ENCODE measurements at regions not wholly inside any gene's neighbourhood (a gene's known extent, or its start where the extent isn't known, plus 50 kb on each side); places are given as distances from the start of the nearest gene placed in this dataset.
"Not testable (repeated sequence)": the region's sequence is repeated elsewhere in the genome, so short reads cannot be mapped to it uniquely, and the experiment has no call there.

- FAIRE-seq: no peak
These were observed 314.2 kb downstream of the PID1 start for GRCh38 chr2:228956701-228957474.

DNA sequence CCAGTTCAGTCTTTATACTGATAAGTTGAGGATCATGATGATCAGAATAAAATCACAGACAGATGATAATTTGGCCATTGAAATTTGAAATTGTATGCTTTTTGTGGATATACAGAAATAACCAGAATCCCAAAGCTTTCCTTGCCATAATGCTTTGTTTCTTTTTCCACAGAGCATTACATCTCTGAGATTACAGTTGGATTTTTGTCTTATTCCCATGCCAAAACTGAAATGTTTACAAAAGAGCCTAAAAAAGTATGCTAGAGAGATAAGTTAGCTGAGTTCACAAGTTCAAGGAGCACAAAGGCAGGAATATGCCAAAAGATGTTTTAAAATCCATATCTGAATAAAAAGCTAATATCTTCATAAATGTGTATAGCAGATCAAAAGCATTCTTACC is 321.3 kb downstream of the PID1 start:
- FAIRE-seq: no peak

GRCh38 chr2:228945710-228946109 is 325.4 kb downstream of the PID1 start:
- no peak for FAIRE-seq

DNA sequence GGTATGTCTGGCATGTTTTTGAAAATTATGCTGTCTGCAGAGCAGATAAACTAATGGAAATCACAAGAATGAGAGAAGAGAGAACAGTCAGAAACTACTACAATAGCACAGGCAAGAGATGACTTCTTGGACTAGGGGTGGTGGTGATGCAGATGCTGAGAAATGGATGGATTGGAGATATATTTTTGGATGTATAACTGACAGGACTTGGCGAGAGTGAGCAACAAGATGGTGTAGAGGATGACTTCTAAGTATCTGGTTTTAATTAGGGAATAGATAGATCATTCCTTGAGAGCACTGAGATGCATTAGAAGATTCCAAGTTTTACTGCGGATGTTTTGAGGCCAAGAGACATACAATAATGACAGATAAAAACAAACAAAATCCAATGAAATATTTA is 328.2 kb downstream of the PID1 start:
- FAIRE-seq: no peak

DNA sequence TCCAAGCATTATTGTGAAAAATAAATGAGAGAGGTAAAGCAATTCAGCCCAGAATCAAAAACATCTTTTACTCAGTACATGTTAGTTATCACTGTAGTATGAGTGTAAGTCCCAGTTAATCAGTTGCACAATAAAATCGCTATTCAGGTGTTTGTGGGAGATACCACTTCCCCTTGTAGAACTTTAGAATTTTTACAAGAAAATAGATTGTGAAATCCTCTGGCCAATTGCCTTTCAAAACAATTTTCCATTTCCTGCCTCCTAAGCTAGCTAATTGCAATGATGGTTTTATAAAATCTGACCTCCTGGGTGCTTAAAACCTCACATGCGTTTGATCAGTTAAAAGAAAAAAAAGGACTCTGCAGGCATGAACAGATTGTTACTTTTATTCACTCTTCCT is 332.5 kb downstream of the PID1 start:
- FAIRE-seq: no peak

- no peak for FAIRE-seq
These were observed 343.8 kb downstream of the PID1 start for GRCh38 chr2:228927028-228928010.

DNA sequence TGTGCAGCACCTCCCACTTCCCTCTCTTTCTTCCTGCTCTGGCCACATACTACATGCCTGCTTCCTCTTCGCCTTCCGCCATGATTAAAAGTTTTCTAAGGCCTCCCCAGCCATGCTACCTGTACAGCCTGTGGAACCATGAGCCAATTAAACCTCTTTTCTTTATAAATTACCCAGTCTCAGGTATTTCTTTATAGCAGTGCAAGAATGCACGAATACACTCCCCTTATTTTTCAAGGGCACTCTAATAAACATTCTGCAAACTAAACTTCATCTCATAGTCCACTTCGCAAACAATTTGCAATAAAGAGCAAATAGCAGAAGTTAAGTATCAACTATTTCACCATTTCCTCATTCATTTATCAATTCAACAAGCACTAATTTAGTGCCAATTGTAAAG is 351.3 kb downstream of the PID1 start:
- no peak for FAIRE-seq

DNA sequence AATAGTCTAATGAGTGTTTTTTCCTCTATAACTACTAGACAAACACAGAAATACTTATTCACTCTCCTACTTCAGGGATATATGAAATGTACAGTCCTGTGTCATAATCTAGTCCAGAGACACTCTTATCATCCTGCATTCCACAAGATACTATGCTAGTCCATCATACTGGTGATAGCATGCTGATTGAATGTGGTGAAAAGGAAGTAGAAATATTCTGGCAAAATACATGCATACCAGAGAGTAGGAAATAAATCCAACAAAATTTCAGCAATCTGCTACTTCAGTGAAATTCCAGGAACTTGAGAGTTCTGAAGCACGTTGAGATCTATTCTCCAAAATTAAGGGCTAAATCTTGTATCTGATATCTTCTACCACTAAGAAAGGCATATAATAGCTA is 353.9 kb downstream of the PID1 start:
- no peak for FAIRE-seq

GRCh38 chr2:228916416-228917090 is 354.5 kb downstream of the PID1 start:
- FAIRE-seq: no peak

- no peak for FAIRE-seq
These were observed 357.9 kb downstream of the PID1 start for GRCh38 chr2:228913176-228913575.

DNA sequence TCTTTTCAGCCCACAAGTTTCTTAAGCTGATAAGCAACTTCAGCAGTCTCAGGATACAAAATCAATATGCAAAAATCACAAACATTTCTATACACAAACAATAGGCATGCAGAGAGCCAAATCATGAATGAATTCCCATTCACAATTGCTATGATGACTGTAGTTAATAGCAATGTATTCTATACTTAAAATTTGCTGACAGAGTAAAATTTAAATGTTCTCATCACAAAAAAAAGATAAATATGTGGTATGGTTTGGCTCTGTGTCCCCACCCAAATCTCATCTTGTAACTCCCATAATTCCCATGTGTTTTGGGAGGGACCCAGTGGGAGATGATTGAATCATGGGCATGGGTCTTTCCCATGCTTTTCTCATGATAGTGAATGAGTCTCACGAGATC is 360.2 kb downstream of the PID1 start:
- not testable (repeated sequence) for FAIRE-seq

DNA sequence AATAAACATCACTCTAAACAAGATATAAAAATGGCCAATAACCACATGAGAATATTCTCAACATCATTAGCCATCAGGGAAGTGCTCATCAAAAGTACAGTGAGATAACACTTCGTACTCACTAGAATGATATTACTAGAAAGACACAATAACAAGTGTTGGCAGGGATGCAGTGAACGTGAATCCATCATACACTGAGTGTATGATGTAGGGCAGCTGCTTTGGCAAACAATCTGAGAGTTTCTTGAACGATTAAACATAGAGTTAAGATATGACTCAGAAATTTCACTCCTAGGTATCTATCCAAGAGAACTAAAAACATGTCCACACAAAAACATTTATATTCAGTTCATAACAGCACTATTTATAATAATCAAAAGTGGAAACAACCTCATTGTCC is 368.9 kb downstream of the PID1 start:
- no peak for FAIRE-seq

DNA sequence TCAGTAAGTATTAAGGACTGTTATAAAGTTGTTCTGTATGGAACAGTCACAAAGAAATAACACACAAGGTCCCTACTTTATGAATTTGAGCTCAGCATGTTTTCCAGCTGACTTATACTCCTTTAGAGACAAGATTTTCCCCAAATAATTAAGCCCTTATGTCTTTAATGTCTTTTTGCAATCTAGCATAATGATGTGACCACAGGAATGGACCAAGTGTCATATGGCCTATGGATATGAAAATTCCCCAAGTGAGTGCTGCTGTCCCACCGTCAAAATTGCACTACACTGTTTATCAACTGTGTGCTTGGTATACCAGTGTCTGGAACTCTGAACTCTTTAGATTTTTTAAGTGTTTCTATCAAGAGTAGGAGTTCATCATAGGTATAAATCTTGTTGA is 369.6 kb downstream of the PID1 start:
- no peak for FAIRE-seq

DNA sequence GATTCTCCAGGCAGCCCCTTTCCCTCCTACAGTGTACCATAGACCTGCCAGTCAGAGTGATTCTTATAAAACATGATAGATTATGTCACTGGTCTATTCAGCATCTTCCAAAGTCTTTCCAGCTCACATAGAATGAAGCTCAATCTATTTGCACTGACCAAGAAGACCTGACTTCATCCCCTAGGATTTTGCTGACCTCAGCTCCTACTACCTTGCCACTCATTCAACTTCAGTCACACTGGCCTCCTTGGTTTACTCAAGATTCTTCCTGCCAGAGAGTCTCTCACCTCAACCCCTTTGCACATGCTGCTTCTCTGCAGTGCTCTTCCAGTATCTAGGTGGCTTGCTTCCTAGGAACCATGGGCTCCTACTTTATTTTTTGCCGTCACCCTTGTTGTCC is 392.9 kb downstream of the PID1 start:
- no peak for FAIRE-seq

DNA sequence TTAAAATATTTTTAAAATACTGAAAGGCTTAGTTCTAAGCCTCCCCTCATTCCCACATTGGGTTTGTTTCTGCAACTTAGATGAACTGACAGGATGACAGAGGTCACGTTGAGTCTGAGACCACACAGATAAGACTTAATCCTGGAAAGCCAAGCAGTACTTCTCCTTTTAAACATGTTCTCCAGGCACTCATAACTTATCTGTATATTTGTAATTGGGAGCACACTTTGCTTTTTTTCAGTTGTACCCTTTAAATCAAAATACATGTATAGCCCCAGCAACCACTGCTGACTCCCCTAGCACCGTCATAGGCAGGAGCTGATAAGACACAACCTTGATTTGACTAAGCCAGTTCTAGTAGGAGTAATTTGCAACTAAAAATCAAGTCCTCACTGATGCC is 394.8 kb downstream of the PID1 start:
- no peak for FAIRE-seq

DNA sequence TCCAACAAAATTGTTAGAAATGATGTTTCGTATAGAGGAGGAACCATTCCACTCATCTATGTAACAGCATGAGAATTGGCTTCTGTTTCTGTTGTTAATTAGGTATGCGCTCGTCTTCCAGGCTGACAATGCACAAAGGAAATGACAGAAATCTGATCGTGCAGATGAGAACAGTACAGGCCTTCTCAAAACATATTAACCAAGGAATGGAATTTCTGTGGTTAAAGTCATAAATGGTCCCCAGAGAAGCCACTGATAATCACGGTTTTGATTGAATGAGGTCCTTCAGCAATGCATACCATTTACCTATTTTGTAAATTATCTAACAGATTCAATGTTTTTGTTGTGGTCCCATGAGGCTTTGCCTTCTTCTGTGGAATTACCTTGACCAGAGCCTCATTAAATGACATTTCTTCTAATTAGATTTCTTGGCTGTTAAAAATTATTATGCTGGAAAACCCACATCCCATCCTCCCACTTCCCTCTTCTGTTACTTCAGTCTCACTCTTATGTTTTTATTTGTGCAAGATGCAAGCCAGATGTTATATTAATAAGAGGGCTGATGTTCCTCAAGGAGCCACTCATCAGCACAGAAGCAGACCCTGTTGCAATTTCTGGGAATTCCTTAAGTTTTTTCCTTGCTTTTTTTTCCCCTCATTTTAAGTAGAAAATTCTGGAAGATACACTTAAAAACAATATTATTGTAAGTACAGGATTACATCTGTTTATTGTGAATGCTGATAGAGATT is 395.8 kb downstream of the PID1 start:
- no peak for FAIRE-seq

- FAIRE-seq: no peak
These were observed 400.1 kb downstream of the PID1 start for GRCh38 chr2:228871012-228871411.

DNA sequence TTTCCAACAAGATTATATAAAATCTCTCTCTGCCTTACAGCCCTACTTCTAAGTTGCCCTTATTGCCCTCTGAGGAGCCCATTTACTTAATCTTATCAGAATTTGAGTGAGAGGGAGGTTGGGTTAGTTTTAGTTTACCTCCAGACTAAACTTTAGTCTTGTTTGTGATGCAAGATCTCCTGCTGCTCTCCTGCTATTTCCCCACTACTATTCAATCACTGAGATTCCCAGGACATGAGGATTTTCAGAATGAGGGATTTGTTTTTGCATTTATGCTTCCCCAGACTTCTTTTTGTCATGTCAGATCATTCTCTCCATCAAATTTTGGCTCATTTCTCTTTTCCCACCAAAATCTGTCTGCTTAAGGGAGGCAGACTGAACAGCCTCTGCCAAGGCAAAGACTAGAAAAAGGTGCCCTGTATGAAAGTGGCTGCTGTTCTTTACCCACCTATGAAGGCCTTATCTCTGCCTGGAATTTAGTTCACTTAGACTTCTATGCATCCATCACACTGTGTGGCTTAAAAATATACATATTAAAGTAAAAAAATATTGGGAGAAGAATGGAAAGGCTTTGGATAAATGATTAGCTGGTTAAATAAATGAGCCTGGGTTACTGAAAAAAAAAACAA is 401.3 kb downstream of the PID1 start:
- no peak for FAIRE-seq

DNA sequence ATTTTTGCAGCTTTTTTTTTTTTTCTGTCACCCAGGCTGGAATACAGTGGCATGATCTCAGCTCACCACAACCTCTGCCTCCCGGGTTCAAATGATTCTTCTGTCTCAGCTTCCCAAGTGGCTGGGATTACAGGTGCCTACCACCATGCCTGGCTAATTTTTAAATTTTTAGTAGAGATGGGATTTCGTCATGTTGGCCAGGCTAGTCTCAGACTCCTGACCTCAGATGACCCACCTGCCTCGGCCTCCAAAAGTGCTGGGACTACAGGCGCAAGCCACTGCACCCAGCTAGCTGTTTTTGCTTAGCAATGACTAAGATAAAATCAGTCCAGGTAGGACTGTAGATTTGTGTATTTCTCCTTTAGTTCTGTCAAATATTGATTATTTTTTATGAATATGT is 403.7 kb downstream of the PID1 start:
- FAIRE-seq: no peak

- no peak for FAIRE-seq
These were observed 404.3 kb downstream of the PID1 start for GRCh38 chr2:228866781-228867180.

- no peak for FAIRE-seq
These were observed 405.0 kb downstream of the PID1 start for GRCh38 chr2:228866044-228866443.

GRCh38 chr2:228864131-228864530 is 407.0 kb downstream of the PID1 start:
- peak; percentile 55 for FAIRE-seq

All from islet of Langerhans (tissue), 1 donor.